ENCODE measurements at regions not wholly inside any gene's neighbourhood (a gene's known extent, or its start where the extent isn't known, plus 50 kb on each side); places are given as distances from the start of the nearest gene placed in this dataset.

DNA sequence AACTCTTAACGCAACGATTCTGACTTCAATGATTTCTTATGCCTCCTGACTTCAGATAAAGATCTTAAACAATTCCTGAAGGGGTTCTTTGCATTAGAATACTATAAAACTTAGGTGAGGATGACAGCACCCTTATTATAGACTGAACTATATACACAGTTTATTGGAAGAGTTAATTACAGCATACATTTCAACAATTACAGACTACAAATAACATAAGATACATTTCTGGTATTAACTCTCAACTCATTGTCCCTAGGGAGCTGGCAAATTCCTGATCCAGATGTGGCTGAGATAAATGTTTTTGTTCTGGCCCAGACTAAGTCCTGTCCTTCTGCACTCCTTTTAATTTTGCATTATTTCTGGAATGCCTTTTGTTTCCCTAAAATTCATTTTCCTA, 155.5 kb upstream of the TMC3 start:
- DNase-seq (ENCODE audit: low read depth in 3 of 3): no peak

DNA sequence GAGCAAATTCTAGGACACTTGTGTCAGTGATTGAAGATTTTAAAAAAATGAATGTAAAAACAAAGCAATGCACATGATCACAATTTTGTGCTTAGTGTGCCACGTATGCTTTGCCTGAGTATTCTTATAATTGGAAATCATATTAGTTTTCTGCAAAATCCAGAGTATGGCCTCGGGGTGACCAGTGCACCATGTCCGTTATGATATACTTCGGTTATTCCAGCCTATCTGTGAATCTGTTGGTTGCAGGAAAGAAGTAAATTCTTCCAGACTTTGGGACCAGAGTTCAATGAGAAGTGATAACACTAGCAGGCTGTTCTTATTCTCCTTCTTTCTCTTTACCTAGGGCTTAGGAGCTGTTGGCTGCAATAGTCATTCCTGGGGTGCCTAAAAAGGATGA, 152.0 kb upstream of the TMC3 start:
- no peak for DNase-seq (ENCODE audit: low read depth in 3 of 3)

DNA sequence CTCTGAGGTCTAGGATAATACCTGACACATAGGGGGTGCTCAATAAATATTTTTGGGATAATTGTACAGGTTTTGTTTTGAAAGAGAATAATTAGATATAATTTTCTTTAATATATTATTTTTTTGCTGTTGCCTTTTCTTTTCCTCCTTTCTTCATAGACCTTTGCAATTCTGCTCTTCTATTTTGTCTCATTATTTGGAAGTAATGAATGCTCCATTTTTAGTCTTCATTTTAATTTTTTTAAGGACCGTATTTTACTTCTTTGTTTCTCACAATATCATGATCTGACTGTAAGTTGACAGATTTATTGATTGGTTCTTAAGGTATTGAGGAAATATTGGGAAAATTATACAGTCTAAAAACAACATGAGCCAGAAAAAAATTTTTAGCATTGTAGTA, 150.5 kb upstream of the TMC3 start:
- DNase-seq (ENCODE audit: low read depth in 3 of 3): no peak

DNA sequence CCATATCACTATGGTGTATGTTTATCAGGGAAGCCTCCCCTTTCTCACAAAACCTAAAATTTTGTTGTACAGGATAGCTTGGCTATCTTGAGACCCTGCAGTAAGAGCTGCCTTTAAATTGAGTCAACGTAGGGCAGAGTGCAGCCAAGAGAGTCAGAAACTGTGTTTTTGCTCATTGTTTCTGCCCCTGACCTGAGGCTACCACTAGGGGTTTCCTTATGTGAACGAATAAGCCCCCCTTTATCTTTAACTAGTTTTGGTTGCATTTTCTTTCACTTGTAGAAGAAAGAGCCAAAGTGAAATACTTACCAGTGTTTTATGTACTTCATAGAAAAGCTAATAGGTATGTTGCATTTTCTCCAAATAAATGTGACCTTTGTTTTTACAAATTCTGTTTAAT, 149.9 kb upstream of the TMC3 start:
- DNase-seq (ENCODE audit: low read depth in 3 of 3): no peak

DNA sequence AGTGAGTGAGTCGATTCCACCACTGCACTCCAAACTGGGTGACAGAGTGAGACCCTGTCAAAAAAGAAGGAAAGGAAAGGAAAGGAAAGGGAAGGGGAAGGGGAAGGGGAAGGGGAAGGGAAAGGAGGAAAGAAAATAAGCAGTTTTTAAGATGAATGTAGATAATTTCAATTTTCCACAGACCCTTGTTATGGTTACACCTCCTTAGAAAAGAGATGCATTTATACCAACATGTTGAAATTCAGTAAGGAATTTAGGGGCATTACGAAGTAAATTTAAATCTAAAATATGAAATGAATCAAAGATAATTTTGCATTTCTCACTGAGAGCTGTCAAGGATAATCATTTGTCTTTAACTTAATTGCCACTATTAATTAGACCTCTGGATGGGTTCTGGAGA, 146.5 kb upstream of the TMC3 start:
- no peak for DNase-seq (ENCODE audit: low read depth in 3 of 3)

DNA sequence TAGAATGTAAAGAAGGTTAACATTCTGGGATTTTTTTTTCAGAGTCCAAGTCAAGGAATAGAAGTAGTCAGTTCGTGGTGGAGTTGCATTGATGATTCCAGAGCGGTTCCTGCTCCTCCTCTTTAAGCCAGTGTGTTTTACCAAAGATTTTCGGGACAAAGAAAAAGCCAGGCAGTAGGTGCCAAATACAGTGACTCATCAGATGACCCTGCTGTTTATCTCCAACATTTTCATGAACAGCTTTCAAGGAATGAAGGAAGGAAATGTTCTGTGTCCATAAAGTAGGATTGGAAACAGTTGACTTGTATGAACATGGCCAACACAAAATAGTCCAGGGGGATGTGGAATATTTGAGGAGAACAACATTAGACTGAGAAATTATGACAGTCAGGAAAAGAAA, 142.4 kb upstream of the TMC3 start:
- DNase-seq (ENCODE audit: low read depth in 3 of 3): no peak

DNA sequence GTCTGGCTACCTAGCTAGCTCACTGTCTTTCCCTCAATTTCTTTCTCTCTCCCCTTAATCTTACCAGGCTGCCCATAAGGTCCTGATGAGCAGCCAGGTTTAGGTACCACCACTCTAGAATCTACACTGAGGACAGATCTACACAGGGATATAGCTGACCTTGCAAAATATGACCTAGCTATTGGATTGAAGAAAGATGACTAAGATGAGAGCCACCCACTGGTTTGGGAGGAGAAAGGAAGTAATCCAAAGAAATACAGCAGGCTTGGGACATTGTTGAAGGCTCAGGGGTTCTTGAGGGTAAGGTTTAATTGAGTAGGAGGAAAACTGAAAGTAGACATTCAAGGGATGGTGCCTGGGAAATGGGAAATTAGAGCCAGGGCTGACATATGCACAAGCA, 142.0 kb upstream of the TMC3 start:
- no peak for DNase-seq (ENCODE audit: low read depth in 3 of 3)

DNA sequence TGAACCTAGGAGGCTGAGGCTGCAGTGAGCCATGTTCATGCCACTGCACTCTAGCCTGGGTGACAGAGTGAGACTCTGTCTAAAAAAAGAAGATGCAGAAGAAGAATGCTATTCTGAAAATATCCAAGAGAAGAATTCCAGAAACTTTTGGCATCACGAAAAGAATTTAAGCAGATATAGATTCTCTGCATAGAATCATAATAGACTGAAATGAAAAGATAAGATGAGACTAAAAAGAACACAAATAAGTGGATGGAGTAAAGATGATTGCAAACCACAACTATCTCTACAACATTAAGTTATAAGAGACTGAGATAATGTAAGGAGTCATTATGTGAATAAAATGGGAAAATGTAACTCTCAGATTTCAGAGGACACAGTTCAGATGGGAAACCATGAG, 140.7 kb upstream of the TMC3 start:
- no peak for DNase-seq (ENCODE audit: low read depth in 3 of 3)

DNA sequence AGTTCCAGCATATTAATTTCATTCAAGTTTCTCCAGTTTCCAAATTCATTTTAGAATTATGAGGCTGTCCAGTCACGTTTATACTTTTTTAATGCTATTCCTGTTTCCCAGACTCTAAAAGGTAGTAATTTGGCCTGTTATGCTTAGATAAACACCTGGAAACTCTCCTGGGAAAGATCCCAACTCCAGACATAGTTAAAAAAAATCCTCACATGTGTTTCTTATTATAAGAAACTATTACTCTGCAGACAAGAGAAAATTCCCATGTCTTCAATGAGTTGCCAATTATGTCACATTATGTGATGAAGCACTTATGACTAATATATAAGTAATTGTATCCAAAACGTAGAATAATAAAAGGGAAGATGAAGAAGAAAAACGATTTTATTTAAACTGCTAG, 137.1 kb upstream of the TMC3 start:
- DNase-seq (ENCODE audit: low read depth in 3 of 3): no peak

DNA sequence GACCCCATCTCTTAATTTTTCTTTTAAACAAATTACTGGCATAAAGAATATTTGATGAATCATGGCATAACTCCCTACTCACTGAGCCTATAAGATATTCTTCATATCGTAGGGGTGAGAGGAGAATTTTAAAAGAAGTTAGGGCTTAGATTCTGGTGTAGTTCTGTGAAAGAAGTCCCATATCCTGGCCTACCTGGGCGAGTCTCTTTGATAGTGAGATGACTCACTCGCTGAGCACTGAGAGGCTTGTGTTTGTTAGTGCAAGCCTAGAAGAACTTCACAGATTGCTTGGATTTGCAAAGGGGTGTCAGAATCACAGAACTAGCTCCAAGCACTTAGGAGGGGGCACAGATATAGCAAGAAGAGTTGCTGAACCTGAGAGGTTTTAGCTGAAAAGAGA, 133.8 kb upstream of the TMC3 start:
- DNase-seq (ENCODE audit: low read depth in 3 of 3): no peak

DNA sequence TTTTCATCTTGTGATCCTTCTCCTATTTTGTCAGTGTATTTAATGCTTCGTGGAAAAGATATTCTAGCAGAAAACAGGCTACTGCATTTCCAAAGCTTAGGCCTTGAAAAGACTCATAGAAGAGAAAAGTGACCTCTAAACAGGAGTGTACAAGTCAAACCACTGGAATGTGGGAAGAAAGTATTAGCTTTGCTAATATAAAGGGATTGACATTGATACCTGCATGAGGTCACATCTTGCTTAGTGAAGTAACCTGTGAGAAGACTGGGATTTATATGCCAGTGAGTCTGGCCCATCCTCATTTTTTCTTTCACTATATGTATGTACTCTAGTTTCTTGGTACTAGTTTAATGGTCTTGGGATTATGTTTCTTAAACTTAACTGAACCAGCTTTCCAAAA, 132.9 kb upstream of the TMC3 start:
- DNase-seq (ENCODE audit: low read depth in 3 of 3): no peak

DNA sequence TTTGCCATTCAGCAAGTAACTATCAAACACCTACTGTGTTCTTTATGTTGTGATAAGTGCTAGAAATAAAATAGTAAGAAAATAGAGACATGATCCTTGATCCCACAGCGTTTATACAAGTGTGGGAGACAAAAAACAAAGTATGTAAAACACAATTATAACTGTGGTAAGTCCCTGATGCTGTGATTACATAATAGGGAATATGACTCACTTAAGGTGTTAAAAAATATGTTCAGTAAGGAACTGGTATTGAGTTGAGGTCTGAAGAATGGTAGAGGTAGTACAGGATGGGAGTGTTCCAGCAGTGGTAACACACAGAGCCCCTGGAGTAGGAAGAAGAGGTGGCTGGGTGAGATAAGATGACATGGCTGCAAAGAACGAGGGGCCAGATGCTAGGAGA, 132.1 kb upstream of the TMC3 start:
- DNase-seq (ENCODE audit: low read depth in 3 of 3): no peak

DNA sequence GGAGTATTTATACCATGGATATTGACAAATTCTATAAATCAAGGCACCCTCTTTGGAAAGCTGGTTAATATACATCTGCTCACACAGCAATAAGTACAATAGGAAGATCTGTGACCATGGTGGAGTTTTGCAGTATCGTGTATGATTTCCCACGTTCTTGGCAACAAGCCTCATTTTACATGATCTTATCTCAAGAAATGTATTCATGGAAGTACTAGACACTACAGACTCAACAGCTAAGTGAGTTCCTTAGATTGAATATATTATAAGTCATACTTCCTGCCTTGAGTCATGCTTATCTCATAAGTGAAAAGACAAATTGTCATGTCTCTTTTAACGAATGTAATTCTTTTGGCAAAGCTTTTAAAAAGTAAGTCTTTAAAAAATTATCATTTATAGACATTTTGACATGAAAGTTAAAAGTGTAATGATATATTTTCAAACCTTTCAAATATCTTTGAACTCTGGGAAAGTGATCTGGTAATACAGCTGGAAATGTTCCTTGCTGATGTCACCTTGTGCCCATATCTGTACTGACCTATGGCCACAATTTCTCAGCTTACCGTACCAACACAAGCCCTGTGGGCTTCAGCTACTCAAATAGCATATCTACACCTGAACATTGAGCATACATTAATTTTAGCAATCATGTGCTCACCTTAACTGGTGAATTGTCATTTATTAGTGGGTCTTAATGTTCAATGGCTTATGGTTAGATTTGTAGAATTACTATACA, 130.3 kb upstream of the TMC3 start:
- no peak for DNase-seq (ENCODE audit: low read depth in 3 of 3)

DNA sequence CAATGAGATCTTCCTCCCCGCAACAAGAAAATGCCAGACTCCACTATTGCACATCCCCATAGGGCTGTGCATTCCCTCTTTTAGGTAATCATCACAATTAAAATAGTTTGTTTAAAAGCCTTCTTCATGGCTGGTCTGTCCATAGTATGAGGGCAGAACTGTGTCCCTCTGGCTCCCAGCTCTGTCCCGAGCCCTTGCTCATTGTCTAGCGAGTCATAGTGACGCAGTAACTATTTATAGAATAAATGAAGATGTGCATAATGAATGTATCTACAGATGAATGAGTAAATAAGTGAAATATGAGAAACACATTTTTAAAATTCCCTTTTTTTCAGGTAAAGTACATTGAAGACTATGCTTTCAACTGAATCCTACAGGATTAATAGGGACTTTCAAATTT, 128.4 kb upstream of the TMC3 start:
- DNase-seq (ENCODE audit: low read depth in 3 of 3): no peak

DNA sequence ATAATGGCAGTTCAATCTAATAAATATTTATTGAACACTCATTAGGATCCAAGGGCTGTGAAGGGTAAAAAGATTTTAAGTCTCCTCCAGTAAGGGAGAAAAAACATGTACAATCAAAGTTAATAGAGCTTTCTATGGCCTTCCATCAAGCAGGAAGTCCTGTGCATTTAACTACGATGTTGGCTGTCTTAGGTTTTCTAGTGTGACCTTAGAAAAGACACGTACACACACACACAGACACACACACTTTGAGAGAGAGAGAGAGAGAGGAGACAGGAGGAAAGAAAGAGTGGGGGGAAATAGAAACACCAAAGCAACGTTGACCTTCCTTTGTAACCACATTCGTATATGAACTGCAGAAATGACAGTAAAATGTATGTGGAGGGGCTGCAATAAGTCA, 126.1 kb upstream of the TMC3 start:
- no peak for DNase-seq (ENCODE audit: low read depth in 3 of 3)

DNA sequence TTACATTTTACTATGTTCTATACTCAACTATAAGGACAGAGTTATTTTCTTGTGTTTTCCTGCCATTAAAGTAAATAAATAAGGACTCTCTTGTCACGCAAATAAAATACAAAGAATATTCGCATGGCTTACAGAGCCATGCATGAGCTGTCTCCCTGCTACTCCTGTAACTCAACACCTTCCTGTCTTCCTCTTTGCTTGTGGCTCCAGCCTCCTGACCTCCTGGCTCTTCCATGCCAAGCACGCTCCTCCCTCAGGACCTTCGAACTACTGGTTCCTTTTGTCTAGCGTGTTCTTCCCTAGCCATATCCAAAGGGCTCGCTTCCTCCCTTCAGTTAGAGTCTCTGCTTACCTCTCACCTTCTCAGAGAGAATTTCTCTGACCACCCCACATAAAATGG, 124.3 kb upstream of the TMC3 start:
- DNase-seq (ENCODE audit: low read depth in 3 of 3): no peak

DNA sequence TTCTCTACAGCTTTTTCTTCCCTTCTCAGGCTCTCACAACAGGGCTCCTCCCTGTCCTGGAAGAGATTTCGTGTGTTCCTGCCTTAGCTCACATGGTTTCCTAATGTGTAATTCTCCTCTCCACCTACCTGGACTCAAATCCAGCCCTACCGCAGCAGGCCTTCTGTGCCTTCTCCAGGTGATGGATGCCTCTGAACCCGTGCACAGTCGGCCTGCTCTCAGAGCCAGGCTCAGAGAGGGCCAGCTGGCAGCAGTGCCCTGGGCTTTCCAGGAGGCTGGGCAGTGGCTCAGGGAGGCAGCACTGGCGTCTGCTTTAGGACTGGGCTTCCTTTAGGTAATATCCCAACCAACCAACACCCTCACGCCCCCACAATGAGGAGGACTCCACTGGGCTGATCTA, 123.2 kb upstream of the TMC3 start:
- DNase-seq (ENCODE audit: low read depth in 3 of 3): no peak

DNA sequence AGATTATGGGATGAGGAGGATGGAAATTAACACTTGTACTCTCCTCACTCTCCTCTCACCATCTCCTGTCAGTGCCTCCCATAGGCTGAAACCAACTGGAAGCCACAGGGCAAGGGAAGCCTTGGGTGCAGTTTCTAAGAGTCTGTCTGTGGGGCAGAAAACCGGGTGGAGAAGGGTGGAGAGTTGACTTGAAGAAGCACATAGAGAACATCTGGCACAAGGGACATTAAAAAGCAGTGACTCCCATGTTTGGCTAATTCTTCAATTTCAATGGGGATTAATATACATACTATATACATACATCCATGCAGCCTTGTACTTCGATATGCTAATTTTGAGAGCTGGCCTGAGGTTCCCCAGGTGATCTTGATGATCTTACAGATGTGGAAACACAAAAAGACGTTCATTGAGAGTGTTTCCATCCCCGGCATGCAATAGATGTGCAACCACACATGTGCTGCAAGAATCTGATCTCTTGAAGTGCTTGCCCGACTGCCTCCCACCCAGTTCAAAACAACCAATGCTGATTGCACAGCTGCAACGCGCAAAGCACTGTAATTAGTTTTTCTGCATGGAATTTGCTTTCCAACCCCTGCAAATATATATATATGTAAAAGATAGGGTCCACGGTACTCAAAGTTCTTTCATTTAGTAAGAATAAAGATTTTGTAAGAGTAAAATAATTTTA, 121.9 kb upstream of the TMC3 start:
- no peak for DNase-seq (ENCODE audit: low read depth in 3 of 3)

DNA sequence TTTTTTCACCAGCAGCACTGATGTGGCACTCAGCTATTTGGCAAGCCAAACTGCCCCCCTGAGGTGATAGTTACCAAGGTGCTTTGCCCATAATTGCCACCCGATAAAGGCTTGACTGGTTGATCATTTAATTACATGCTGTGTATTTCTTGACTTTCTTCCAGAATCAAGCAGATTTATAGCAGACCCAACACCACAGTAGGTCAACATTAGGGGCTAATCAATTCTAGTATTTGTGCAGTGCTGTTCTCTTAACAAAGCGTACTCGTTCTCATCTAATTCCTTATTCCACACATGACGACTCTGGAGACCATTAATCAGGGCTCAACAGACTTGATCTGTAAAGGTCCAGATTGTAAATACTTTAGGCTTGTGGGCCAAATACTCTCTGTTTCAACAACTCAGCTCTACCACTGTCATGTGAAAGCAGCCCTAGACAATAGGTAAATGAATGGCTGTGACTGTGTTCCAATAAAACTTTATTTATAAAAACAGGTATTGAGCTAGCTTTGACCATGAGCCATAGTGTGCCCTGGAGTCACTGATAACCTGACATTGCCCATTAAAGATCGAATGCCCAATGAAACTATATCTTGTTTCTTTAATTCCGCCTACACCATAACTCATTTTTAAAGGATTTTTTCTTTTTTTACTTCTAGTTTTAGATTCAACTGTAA, 119.1 kb upstream of the TMC3 start:
- no peak for DNase-seq (ENCODE audit: low read depth in 3 of 3)

DNA sequence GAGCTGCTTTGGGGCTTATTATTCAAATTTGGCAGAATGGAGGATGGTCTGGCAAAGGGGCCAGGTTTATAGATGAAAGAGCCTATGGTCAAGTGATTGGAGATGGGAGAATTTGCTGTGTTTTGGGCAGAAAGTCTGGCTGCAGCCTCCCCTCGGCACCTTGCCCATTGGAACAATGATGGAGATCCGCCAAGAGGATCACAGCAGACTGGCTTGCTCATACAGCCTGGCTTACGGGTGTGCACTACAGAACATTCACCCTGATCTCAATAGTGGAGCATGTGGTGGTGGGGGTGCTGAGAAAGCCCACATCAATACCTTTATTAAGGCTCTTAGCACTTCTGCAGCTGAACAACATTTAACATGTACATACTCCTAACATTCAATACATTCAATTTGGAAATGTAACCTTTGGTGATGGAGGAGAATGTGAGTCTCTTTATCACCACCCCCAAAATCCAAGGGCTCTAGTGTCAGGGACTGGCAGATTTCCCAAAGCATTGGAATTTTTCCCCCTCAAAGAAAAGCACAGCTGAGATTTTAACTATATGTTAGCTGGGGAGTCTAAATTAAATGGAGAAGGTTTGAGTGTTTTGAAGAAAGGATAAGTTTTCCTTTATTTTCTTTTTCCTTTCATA, 118.4 kb upstream of the TMC3 start:
- DNase-seq (ENCODE audit: low read depth in 3 of 3): no peak

DNA sequence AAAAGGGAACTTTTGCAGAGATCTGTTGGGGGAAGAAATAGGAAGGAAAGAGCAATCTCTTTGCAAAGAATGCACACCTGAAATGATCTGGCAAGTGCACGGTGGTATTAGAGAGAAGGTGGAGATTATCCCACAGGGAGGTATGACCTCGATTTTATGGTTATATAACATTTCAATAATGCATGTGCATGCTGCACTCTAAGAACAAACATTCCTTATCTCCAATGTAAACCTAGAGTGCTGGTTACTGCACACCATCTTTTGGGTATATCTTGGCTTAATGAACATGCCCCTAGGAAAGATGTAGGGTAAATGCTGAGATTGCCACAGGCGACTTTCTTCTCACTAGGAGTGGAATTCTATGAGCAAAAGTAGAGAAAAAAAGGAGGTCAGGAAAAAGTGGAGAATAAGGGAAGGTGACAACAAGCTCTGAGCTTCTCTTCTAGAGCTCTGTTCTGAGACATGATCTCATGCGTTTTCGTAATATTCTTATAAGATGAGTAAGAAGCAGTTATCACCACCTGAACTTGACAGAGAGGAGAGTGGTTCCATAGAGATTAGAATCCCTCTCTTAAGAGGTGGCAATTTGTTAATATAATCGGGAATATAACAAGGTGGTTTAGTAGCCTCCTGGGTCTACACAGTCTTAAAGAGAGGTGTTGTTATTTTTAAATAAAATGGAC, 117.5 kb upstream of the TMC3 start:
- DNase-seq (ENCODE audit: low read depth in 3 of 3): no peak

DNA sequence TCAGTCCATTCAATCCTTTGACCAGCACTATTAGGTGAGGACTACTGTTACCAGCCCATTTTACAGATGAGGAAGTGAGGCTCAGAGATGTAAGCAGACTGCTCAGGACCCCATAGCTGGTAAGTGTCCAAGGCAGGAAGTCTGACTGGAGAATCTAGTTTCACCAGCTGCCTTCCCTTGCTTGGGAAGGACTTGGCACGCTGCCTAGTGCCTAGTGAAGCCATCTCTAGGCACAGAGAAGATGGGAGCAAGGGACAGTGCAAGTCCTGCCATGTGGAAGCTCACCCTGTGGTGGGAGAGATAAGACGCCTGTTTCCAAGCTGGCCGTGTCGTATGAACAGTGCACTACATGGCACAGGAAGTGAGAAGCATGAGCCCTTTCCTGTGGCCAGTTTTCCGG, 111.8 kb upstream of the TMC3 start:
- no peak for DNase-seq (ENCODE audit: low read depth in 3 of 3)
